Panc1 (cell line): ENCODE measurements at regions not wholly inside any gene's neighbourhood (a gene's known extent, or its start where the extent isn't known, plus 50 kb on each side); places are given as distances from the start of the nearest gene placed in this dataset.

ENCODE experiments used
- ATAC-seq: fragments of 200-7000 bp; cut with Tn5 transposase; 2 replicates; pipeline ENCODE4 v1.9.1; 2020; ENCODE audit warnings: mild to moderate bottlenecking, moderate library complexity
- BruUV-seq: library from RNA; stranded (reverse); fragments of 400-500 nt; replicated peaks from 2 replicates; lab custom pipeline; 2021; lab: Mats Ljungman, UMichigan
- CTCF ChIA-PET: fragments of 300-600 bp; sonication (Branson Sonifier 250); formaldehyde crosslinking; loops from one replicate; lab custom pipeline; 2022; ENCODE audit warnings: antibody characterized with exemption; lab: Charles Lee
- POLR2A ChIA-PET: fragments of 300-600 bp; sonication (Branson Sonifier 250); formaldehyde crosslinking; loops from one replicate; lab custom pipeline; 2022; ENCODE audit warnings: antibody characterized with exemption; lab: Charles Lee
- DNase-seq: peaks from one replicate; pipeline ENCODE4 v3.0.0-alpha.2; 2010; ENCODE audit warnings: low read depth, low spot score
- H3K27ac ChIP-seq: 2 replicates; pipeline ENCODE4 v1.5.1; 2011; ENCODE audit warnings: mild to moderate bottlenecking, low read length, inconsistent platforms
- H3K27me3 ChIP-seq: fragments of 200-500 bp; sonication (Bioruptor generic); 2 replicates; pipeline ENCODE4 v1.6.0; 2014; ENCODE audit warnings: low read length, inconsistent platforms; ENCODE audit not compliant: control insufficient read depth, insufficient read depth
- H3K36me3 ChIP-seq: fragments of 200-500 bp; sonication (Bioruptor generic); 2 replicates; pipeline ENCODE4 v1.5.1; 2014; ENCODE audit warnings: inconsistent platforms, mild to moderate bottlenecking, low read length, moderate library complexity; ENCODE audit not compliant: control insufficient read depth, insufficient read depth
- H3K4me1 ChIP-seq: 2 replicates; pipeline ENCODE4 v1.5.1; 2011; ENCODE audit warnings: inconsistent platforms, mild to moderate bottlenecking, low read length, moderate library complexity; ENCODE audit not compliant: control insufficient read depth, insufficient read depth
- H3K4me3 ChIP-seq, 2 experiments: 2 replicates each; pipeline ENCODE4 v1.5.1; 2011 to 2012; ENCODE audit warnings: low read depth in 2 of 2, low read length in 2 of 2, mild to moderate bottlenecking in 2 of 2, inconsistent platforms in 1 of 2, moderate library complexity in 1 of 2
- H3K9me3 ChIP-seq: fragments of 200-500 bp; sonication (Bioruptor generic); 2 replicates; pipeline ENCODE4 v1.5.1; 2014; ENCODE audit warnings: low read depth, mild to moderate bottlenecking, inconsistent platforms, low read length, moderate library complexity; ENCODE audit not compliant: control insufficient read depth, insufficient read depth
- POLR2AphosphoS5 ChIP-seq: IDR thresholded peaks from 2 replicates; pipeline ENCODE4 v1.6.1; 2012; ENCODE audit warnings: mild to moderate bottlenecking, low read depth, low read length, moderate library complexity
- SIN3A ChIP-seq: IDR thresholded peaks from 2 replicates; pipeline ENCODE4 v1.6.1; 2012; ENCODE audit warnings: low read depth, mild to moderate bottlenecking, low read length, moderate library complexity, borderline replicate concordance; ENCODE audit not compliant: insufficient read depth
- TCF7L2 ChIP-seq: IDR thresholded peaks from 2 replicates; pipeline ENCODE4 v1.6.1; 2011; ENCODE audit warnings: mild to moderate bottlenecking, low read depth, low read length, inconsistent platforms
- in situ Hi-C: cut with HindIII; loops from 2 replicates; pipeline ENCODE4 v1.10.0; 2016; ENCODE audit warnings: low sequenced_read_pairs, low pct_unique_long_range_greater_than_20kb
- intact Hi-C: fragments of 100-400 bp; cut with micrococcal nuclease; formaldehyde crosslinking; loops from one replicate; pipeline ENCODE4 v1.10.0; 2022; ENCODE audit not compliant: unreplicated experiment
- TF ChIP-seq, protein P1 (sequence below), 2 experiments: IDR thresholded peaks; 2 replicates each; pipeline ENCODE4 v1.6.1; 2011 to 2012; ENCODE audit warnings: low read depth in 2 of 2, control low read depth in 1 of 2, low read length in 1 of 2, mild to moderate bottlenecking in 1 of 2, moderate library complexity in 1 of 2; ENCODE audit not compliant: insufficient read depth in 1 of 2
- TF ChIP-seq, protein P2 (sequence below): fragments of 450-650 bp; IDR thresholded peaks from 2 replicates; pipeline ENCODE4 v1.5.1; 2017; ENCODE audit warnings: mild to moderate bottlenecking

DNA sequence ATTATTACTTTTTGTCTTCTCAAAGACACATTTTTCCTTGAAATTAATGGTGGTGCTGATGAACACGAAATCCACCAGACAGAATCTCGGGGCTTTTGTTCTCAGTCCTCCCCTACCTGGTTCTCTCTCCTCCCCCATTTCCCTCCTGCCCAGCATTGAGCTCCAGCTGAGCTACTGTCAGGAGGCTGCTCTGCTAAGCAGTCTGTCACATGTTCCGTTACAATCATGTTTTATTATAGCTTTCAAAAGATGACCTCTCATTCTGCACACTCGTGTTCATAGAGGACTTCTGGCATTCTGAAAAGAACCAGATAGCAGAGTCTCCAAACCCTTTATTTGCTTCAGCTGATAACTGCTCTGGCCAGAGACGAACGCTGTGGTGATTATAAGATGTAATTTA is 732.5 kb upstream of the RBFOX1 start:
- no peaks in the 10 kb centered on the region for H3K9me3 ChIP-seq
- no peaks in the 10 kb centered on the region for H3K4me1 ChIP-seq
- no peak for ATAC-seq
- no peak for DNase-seq
- intact Hi-C loops (no loop called here), in situ Hi-C loops (no loop called here)
- H3K36me3 ChIP-seq, result no peaks in the 10 kb centered on the region
- peaks cover 4% of the 10 kb centered on the region; the same call in 1 of the 2 replicates for H3K27me3 ChIP-seq
- BruUV-seq, result no TSS peak
- CTCF ChIA-PET, result no interaction called here
- TF ChIP-seq TCF7L2, result no peak
- TF ChIP-seq, protein P1, sequence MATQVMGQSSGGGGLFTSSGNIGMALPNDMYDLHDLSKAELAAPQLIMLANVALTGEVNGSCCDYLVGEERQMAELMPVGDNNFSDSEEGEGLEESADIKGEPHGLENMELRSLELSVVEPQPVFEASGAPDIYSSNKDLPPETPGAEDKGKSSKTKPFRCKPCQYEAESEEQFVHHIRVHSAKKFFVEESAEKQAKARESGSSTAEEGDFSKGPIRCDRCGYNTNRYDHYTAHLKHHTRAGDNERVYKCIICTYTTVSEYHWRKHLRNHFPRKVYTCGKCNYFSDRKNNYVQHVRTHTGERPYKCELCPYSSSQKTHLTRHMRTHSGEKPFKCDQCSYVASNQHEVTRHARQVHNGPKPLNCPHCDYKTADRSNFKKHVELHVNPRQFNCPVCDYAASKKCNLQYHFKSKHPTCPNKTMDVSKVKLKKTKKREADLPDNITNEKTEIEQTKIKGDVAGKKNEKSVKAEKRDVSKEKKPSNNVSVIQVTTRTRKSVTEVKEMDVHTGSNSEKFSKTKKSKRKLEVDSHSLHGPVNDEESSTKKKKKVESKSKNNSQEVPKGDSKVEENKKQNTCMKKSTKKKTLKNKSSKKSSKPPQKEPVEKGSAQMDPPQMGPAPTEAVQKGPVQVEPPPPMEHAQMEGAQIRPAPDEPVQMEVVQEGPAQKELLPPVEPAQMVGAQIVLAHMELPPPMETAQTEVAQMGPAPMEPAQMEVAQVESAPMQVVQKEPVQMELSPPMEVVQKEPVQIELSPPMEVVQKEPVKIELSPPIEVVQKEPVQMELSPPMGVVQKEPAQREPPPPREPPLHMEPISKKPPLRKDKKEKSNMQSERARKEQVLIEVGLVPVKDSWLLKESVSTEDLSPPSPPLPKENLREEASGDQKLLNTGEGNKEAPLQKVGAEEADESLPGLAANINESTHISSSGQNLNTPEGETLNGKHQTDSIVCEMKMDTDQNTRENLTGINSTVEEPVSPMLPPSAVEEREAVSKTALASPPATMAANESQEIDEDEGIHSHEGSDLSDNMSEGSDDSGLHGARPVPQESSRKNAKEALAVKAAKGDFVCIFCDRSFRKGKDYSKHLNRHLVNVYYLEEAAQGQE (IDR thresholded peaks at IDR 0.05; ENCODE audit: insufficient read depth in 1 of 2, low read depth in 2 of 2, low read length in 1 of 2), result no peak
- TF ChIP-seq, protein P2, sequence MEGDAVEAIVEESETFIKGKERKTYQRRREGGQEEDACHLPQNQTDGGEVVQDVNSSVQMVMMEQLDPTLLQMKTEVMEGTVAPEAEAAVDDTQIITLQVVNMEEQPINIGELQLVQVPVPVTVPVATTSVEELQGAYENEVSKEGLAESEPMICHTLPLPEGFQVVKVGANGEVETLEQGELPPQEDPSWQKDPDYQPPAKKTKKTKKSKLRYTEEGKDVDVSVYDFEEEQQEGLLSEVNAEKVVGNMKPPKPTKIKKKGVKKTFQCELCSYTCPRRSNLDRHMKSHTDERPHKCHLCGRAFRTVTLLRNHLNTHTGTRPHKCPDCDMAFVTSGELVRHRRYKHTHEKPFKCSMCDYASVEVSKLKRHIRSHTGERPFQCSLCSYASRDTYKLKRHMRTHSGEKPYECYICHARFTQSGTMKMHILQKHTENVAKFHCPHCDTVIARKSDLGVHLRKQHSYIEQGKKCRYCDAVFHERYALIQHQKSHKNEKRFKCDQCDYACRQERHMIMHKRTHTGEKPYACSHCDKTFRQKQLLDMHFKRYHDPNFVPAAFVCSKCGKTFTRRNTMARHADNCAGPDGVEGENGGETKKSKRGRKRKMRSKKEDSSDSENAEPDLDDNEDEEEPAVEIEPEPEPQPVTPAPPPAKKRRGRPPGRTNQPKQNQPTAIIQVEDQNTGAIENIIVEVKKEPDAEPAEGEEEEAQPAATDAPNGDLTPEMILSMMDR, result no peak
- no peak overlapping the region for H3K4me3 ChIP-seq
- no peak overlapping the region for H3K27ac ChIP-seq
- POLR2A ChIA-PET, result no interaction called here

DNA sequence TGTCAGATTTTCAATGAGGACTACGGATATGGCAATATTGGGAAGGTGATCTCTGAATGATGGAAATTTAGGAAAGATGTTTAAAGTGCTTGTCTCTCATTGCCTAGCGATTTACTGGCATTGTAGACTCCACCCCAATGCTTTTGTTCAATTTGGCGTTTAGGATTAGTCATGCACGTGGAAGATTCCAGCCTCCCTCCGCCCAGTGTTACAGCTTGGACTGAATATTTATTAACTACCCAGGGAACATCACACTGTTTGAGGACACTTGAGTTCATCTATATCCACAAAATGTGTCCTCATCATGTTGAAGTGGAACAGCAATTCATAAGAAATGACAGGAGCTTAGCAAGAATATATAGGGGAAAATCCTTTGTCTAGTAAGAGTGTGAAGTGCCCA is 738.8 kb upstream of the RBFOX1 start:
- Histone ChIP-seq H3K4me3 (no peak overlapping the region), H3K9me3 (no peaks in the 10 kb centered on the region), H3K4me1 (no peaks in the 10 kb centered on the region), H3K27ac (no peak overlapping the region), H3K27me3 (peaks cover 2% of the 10 kb centered on the region; the same call in 1 of the 2 replicates), H3K36me3 (no peaks in the 10 kb centered on the region)
- DNase-seq (no peak), ATAC-seq (no peak)
- ChIA-PET CTCF (no interaction called here), POLR2A (no interaction called here)
- in situ Hi-C loops (no loop called here), intact Hi-C loops (loop anchor here (5.0 kb wide), 1 partner anchor 111 kb away; no protein-coding TSS in a partner anchor)
- TF ChIP-seq, protein P1 (IDR thresholded peaks at IDR 0.05; ENCODE audit: insufficient read depth in 1 of 2, low read depth in 2 of 2, low read length in 1 of 2), result no peak
- TF ChIP-seq, protein P2, result no peak
- TF ChIP-seq SIN3A, result no peak
- TF ChIP-seq POLR2AphosphoS5, result no peak
- BruUV-seq, result no TSS peak
